Neural progenitor cell (in vitro differentiated cells): ENCODE measurements at regions not wholly inside any gene's neighbourhood (a gene's known extent, or its start where the extent isn't known, plus 50 kb on each side); places are given as distances from the start of the nearest gene placed in this dataset.

Experiments
- DNase-seq: peaks from one replicate; pipeline ENCODE4 v3.0.0-alpha.2; 2016; ENCODE audit warnings: low spot score
- H2AFZ ChIP-seq: fragments of 200-600 bp; sonication (generic); replicated peaks from 2 replicates; pipeline ENCODE4 v1.6.1; 2016; ENCODE audit warnings: antibody characterized with exemption
- H3F3A ChIP-seq: fragments of 200-600 bp; sonication (generic); 2 replicates; pipeline ENCODE4 v1.6.1; 2016; ENCODE audit warnings: antibody characterized with exemption, low read depth
- H3K27ac ChIP-seq: fragments of 200-600 bp; sonication (generic); 2 replicates; pipeline ENCODE4 v1.5.1; 2016; ENCODE audit warnings: mild to moderate bottlenecking
- H3K27me3 ChIP-seq: fragments of 200-600 bp; sonication (generic); 2 replicates; pipeline ENCODE4 v1.6.1; 2016; ENCODE audit warnings: mild to moderate bottlenecking, moderate library complexity
- H3K36me3 ChIP-seq: fragments of 200-600 bp; sonication (generic); 2 replicates; pipeline ENCODE4 v1.5.1; 2016
- H3K4me1 ChIP-seq: fragments of 200-600 bp; sonication (generic); 2 replicates; pipeline ENCODE4 v1.6.1; 2016; ENCODE audit warnings: mixed run types
- H3K4me2 ChIP-seq: fragments of 200-600 bp; sonication (generic); 2 replicates; pipeline ENCODE4 v1.6.1; 2016
- H3K4me3 ChIP-seq: fragments of 200-600 bp; sonication (generic); 2 replicates; pipeline ENCODE4 v1.5.1; 2016
- H3K79me2 ChIP-seq: fragments of 200-600 bp; sonication (generic); 2 replicates; pipeline ENCODE4 v1.6.1; 2016; ENCODE audit warnings: low read depth
- H3K9ac ChIP-seq: fragments of 200-600 bp; sonication (generic); 2 replicates; pipeline ENCODE4 v1.6.1; 2016
- H3K9me3 ChIP-seq: fragments of 200-600 bp; sonication (generic); 2 replicates; pipeline ENCODE4 v1.5.1; 2016; ENCODE audit warnings: low read depth
- H4K20me1 ChIP-seq: fragments of 200-600 bp; sonication (generic); 2 replicates; pipeline ENCODE4 v1.6.1; 2016; ENCODE audit warnings: low read depth
- H3K27ac Mint-ChIP-seq: 3 replicates; pipeline ENCODE4 v1.8.0; 2021; ENCODE audit warnings: mixed read lengths
- H3K27me3 Mint-ChIP-seq: 2 replicates; pipeline ENCODE4 v1.8.0; 2022; ENCODE audit warnings: low read depth, mild to moderate bottlenecking, inconsistent platforms, moderate library complexity, mixed read lengths; ENCODE audit not compliant: insufficient read depth
- H3K36me3 Mint-ChIP-seq: 3 replicates; pipeline ENCODE4 v1.8.0; 2021; ENCODE audit warnings: mixed read lengths
- H3K4me1 Mint-ChIP-seq: 3 replicates; pipeline ENCODE4 v1.8.0; 2021; ENCODE audit warnings: mixed read lengths
- H3K4me3 Mint-ChIP-seq: 3 replicates; pipeline ENCODE4 v1.8.0; 2021; ENCODE audit warnings: mild to moderate bottlenecking, moderate library complexity, mixed read lengths
- H3K9me3 Mint-ChIP-seq: 3 replicates; pipeline ENCODE4 v1.8.0; 2020; ENCODE audit warnings: mixed read lengths
- CTCF ChIP-seq: fragments of 200-600 bp; sonication (generic); IDR thresholded peaks from 2 replicates; pipeline ENCODE4 v1.5.1; 2017; ENCODE audit warnings: antibody characterized with exemption, mild to moderate bottlenecking
- EZH2 ChIP-seq: fragments of 200-600 bp; sonication (generic); IDR thresholded peaks from 2 replicates; pipeline ENCODE4 v1.6.1; 2017; ENCODE audit warnings: antibody characterized with exemption, mild to moderate bottlenecking, moderate library complexity
- EZH2phosphoT487 ChIP-seq: fragments of 200-600 bp; sonication (generic); IDR thresholded peaks from 2 replicates; pipeline ENCODE4 v1.6.1; 2017; ENCODE audit warnings: antibody characterized with exemption

- Histone ChIP-seq H3K9me3 (no peaks in the 10 kb centered on the region), H2AFZ (no peak overlapping the region), H3K4me2 (no peak overlapping the region), H3K79me2 (no peaks in the 10 kb centered on the region), H3K4me1 (peaks cover 1% of the 10 kb centered on the region), H3K9ac (no peak overlapping the region), H3F3A (peaks cover 2% of the 10 kb centered on the region), H3K4me3 (no peak overlapping the region), H3K27me3 (no peaks in the 10 kb centered on the region), H3K36me3 (no peaks in the 10 kb centered on the region), H3K27ac (no peak overlapping the region), H4K20me1 (no peaks in the 10 kb centered on the region)
- no peaks in the 10 kb centered on the region for H3K36me3 Mint-ChIP-seq
- H3K4me3 Mint-ChIP-seq: no peak overlapping the region
- TF ChIP-seq CTCF (no peak), EZH2 (no peak), EZH2phosphoT487 (no peak)
- no peaks in the 10 kb centered on the region for H3K27me3 Mint-ChIP-seq
- no peak overlapping the region for H3K27ac Mint-ChIP-seq
- H3K4me1 Mint-ChIP-seq: no peaks in the 10 kb centered on the region
- peaks cover 6% of the 10 kb centered on the region for H3K9me3 Mint-ChIP-seq
- peak; percentile 20 for DNase-seq
Observed at GRCh38 chr7:68434857-68435256, 1163.4 kb upstream of the AUTS2 start.

- DNase-seq: no peak
- H3F3A ChIP-seq: no peaks in the 10 kb centered on the region
- H3K9me3 Mint-ChIP-seq: peaks cover 6% of the 10 kb centered on the region
Observed at GRCh38 chr7:68438016-68438415, 1160.3 kb upstream of the AUTS2 start.

DNA sequence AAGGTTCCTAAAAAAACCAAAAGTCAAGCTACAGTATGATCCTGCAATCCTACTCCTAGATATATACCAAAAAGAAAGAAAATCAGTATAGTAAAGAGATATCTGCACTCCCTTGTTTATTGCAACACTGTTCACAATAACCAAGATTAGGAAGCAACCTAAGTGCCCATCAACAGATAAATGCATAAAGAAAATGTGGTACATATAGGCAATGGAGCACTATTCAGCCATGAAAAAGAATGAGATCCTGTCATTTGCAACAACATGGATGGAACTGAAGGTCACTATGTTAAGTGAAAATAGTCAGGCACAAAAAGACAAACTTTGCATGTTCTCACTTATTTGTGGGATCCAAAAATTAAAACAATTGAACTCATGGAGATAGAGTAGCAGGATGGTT is 1159.5 kb upstream of the AUTS2 start:
- DNase-seq: no peak
- no peak overlapping the region for H2AFZ ChIP-seq
- no peaks in the 10 kb centered on the region for H4K20me1 ChIP-seq
- Mint-ChIP-seq H3K4me3 (no peak overlapping the region), H3K36me3 (no peaks in the 10 kb centered on the region), H3K27me3 (peaks cover 2% of the 10 kb centered on the region), H3K27ac (no peak overlapping the region), H3K4me1 (peaks cover 4% of the 10 kb centered on the region), H3K9me3 (peaks cover 6% of the 10 kb centered on the region)
- no peaks in the 10 kb centered on the region for H3K4me1 ChIP-seq
- no peaks in the 10 kb centered on the region for H3K9me3 ChIP-seq
- no peak for TF ChIP-seq EZH2phosphoT487
- no peak for TF ChIP-seq CTCF
- TF ChIP-seq EZH2: no peak
- no peak overlapping the region for H3K27ac ChIP-seq
- H3K36me3 ChIP-seq: no peaks in the 10 kb centered on the region
- H3K9ac ChIP-seq: no peak overlapping the region
- H3K4me2 ChIP-seq: no peak overlapping the region
- H3K27me3 ChIP-seq: no peaks in the 10 kb centered on the region
- no peaks in the 10 kb centered on the region for H3F3A ChIP-seq
- no peak overlapping the region for H3K4me3 ChIP-seq
- no peaks in the 10 kb centered on the region for H3K79me2 ChIP-seq

More at GRCh38 chr7:68438016-68438415, 1160.3 kb upstream of the AUTS2 start:
- no peak overlapping the region for H3K9ac ChIP-seq
- no peaks in the 10 kb centered on the region for H3K36me3 Mint-ChIP-seq
- H3K9me3 ChIP-seq: no peaks in the 10 kb centered on the region
- no peaks in the 10 kb centered on the region for H3K79me2 ChIP-seq
- peaks cover 4% of the 10 kb centered on the region for H3K4me1 Mint-ChIP-seq
- H3K4me3 ChIP-seq: no peak overlapping the region
- H2AFZ ChIP-seq: no peak overlapping the region
- H3K4me1 ChIP-seq: no peaks in the 10 kb centered on the region
- no peaks in the 10 kb centered on the region for H3K27me3 ChIP-seq
- no peaks in the 10 kb centered on the region for H4K20me1 ChIP-seq
- TF ChIP-seq EZH2phosphoT487 (no peak), CTCF (no peak), EZH2 (no peak)
- H3K4me3 Mint-ChIP-seq: no peak overlapping the region
- no peak overlapping the region for H3K4me2 ChIP-seq
- H3K27me3 Mint-ChIP-seq: no peaks in the 10 kb centered on the region
- no peak overlapping the region for H3K27ac ChIP-seq
- H3K36me3 ChIP-seq: no peaks in the 10 kb centered on the region
- H3K27ac Mint-ChIP-seq: no peak overlapping the region

GRCh38 chr7:68439897-68440296 is 1158.4 kb upstream of the AUTS2 start:
- Histone ChIP-seq H3K4me3 (no peak overlapping the region), H3K36me3 (no peaks in the 10 kb centered on the region), H3K4me2 (no peak overlapping the region), H3K4me1 (no peaks in the 10 kb centered on the region), H3K27me3 (no peaks in the 10 kb centered on the region), H3K9me3 (no peaks in the 10 kb centered on the region), H2AFZ (no peak overlapping the region), H4K20me1 (no peaks in the 10 kb centered on the region), H3K27ac (no peak overlapping the region), H3K9ac (no peak overlapping the region), H3F3A (no peaks in the 10 kb centered on the region), H3K79me2 (no peaks in the 10 kb centered on the region)
- peaks cover 2% of the 10 kb centered on the region for H3K27me3 Mint-ChIP-seq
- H3K4me3 Mint-ChIP-seq: no peak overlapping the region
- H3K9me3 Mint-ChIP-seq: peaks cover 6% of the 10 kb centered on the region
- H3K4me1 Mint-ChIP-seq: peaks cover 4% of the 10 kb centered on the region
- DNase-seq: no peak
- no peak for TF ChIP-seq CTCF
- TF ChIP-seq EZH2phosphoT487: no peak
- TF ChIP-seq EZH2: no peak
- no peak overlapping the region for H3K27ac Mint-ChIP-seq
- H3K36me3 Mint-ChIP-seq: no peaks in the 10 kb centered on the region
